Esophagus muscularis mucosa (tissue), 4 donors: ENCODE measurements at regions not wholly inside any gene's neighbourhood (a gene's known extent, or its start where the extent isn't known, plus 50 kb on each side); places are given as distances from the start of the nearest gene placed in this dataset.
"Not testable (repeated sequence)": the region's sequence is repeated elsewhere in the genome, so short reads cannot be mapped to it uniquely, and the experiment has no call there.

Experiments
- DNase-seq: peaks from one replicate; pipeline ENCODE4 v3.0.0-alpha.2; 2017; ENCODE audit errors: extremely low spot score
- H3K27ac ChIP-seq, 4 donors: fragments of 200-600 bp; sonication (generic); replicated peaks in 1 of 4; 1 replicate in 3 of 4; 2 replicates in 1 of 4; pipeline ENCODE4 v1.5.1; 2016 to 2019; ENCODE audit warnings: mild to moderate bottlenecking in 1 of 4
- H3K27me3 ChIP-seq, 4 donors: fragments of 200-600 bp; sonication (generic); one replicate each; pipeline versions ENCODE4 v1.5.1 to v1.6.0; 2016 to 2019
- H3K36me3 ChIP-seq, 4 donors: fragments of 200-600 bp; sonication (generic); one replicate each; pipeline ENCODE4 v1.5.1; 2016 to 2019
- H3K4me1 ChIP-seq, 4 donors: fragments of 200-600 bp; sonication (generic); one replicate each; pipeline ENCODE4 v1.5.1; 2016 to 2019
- H3K4me3 ChIP-seq, 4 donors: fragments of 200-600 bp; sonication (generic); 1 replicate in 2 of 4; 2 replicates in 2 of 4; pipeline ENCODE4 v1.5.1; 2016 to 2019; ENCODE audit warnings: mild to moderate bottlenecking in 4 of 4, moderate library complexity in 1 of 4
- H3K9me3 ChIP-seq, 4 donors: fragments of 200-600 bp; sonication (generic); 1 replicate in 3 of 4; 2 replicates in 1 of 4; pipeline ENCODE4 v1.5.1; 2016 to 2019
- CTCF ChIP-seq, 3 experiments: fragments of 200-600 bp in 2 of 3; fragments of 450-650 bp in 1 of 3; sonication (generic) in 2 of 3; IDR thresholded peaks; one replicate each; pipeline ENCODE4 v1.5.1; 2017 to 2019; ENCODE audit warnings: antibody characterized with exemption in 3 of 3, mild to moderate bottlenecking in 2 of 3, moderate library complexity in 1 of 3
- EP300 ChIP-seq: sonication (generic); formaldehyde crosslinking; IDR thresholded peaks from one replicate; pipeline ENCODE4 v1.6.1; 2017; ENCODE audit warnings: antibody characterized with exemption
- POLR2A ChIP-seq: fragments of 450-650 bp; IDR thresholded peaks from one replicate; pipeline ENCODE4 v1.6.1; 2017; ENCODE audit warnings: antibody characterized with exemption, moderate library complexity, mild to moderate bottlenecking, low read depth
- POLR2AphosphoS5 ChIP-seq, 2 donors: sonication (generic); formaldehyde crosslinking; IDR thresholded peaks; one replicate each; pipeline ENCODE4 v1.6.1; 2017; ENCODE audit warnings: antibody characterized with exemption in 2 of 2
- WGBS: methylation state at CpG from one replicate; pipeline ENCODE4 v1.1.5; 2018; 5-methylcytosine and 5-hydroxymethylcytosine counted together
- intact Hi-C: fragments of 100-400 bp; cut with DNase I; formaldehyde crosslinking; loops from one replicate; pipeline ENCODE4 v1.15.1; 2023

- intact Hi-C loops = no loop called here
- WGBS = 75% methylated on average over 1 of the region's 1 CpG
- Histone ChIP-seq H3K27ac (no peak overlapping the region), H3K9me3 (no peaks in the 10 kb centered on the region), H3K36me3 (no peaks in the 10 kb centered on the region), H3K4me3 (no peak overlapping the region), H3K27me3 (no peaks in the 10 kb centered on the region), H3K4me1 (no peaks in the 10 kb centered on the region)
- no peak for TF ChIP-seq POLR2A
- TF ChIP-seq POLR2AphosphoS5 (IDR thresholded peaks at IDR 0.05) = no peak
- no peak for TF ChIP-seq CTCF (IDR thresholded peaks at IDR 0.05)
- TF ChIP-seq EP300 = no peak
- DNase-seq = no peak
Observed at GRCh38 chr2:82954868-82955267, 1504.2 kb downstream of the SUCLG1 start.

GRCh38 chr2:82939211-82939610, 1519.9 kb downstream of the SUCLG1 start:
- Histone ChIP-seq H3K36me3 (no peaks in the 10 kb centered on the region), H3K9me3 (no peaks in the 10 kb centered on the region), H3K4me1 (no peaks in the 10 kb centered on the region), H3K27ac (no peak overlapping the region), H3K4me3 (no peak overlapping the region), H3K27me3 (no peaks in the 10 kb centered on the region)
- no peak for DNase-seq
- 95% methylated on average over 1 of the region's 1 CpG for WGBS
- no peak for TF ChIP-seq CTCF (IDR thresholded peaks at IDR 0.05)
- no peak for TF ChIP-seq POLR2A
- TF ChIP-seq EP300 = no peak
- no peak for TF ChIP-seq POLR2AphosphoS5 (IDR thresholded peaks at IDR 0.05)
- intact Hi-C loops = no loop called here

DNA sequence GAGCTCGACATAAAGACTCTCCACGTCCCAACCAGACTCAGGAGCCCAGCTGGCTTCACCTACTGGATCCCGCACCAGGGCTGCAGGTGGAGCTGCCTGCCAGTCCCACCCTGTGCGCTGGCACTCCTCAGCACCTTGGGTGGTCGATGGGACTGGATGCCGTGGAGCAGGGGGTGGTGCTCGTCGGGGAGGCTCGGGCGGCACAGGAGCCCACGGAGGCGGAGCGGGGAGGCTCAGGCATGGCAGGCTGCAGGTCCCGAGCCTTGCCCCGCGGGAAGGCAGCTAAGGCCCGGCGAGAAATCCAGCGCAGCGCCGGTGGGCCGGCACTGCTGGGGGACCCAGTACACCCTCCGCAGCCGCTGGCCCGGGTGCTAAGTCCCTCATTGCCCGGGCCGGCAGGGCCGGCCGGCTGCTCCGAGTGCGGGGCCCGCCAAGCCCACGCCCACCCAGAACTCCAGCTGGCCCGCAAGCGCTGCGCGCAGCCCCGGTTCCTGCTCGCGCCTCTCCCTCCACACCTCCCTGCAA, 1520.7 kb downstream of the SUCLG1 start:
- DNase-seq, H3K4me3 ChIP-seq, H3K27ac ChIP-seq, H3K36me3 ChIP-seq, intact Hi-C loops, H3K9me3 ChIP-seq, H3K27me3 ChIP-seq, H3K4me1 ChIP-seq: not testable (repeated sequence)
- WGBS = 96% methylated on average over 22 of the region's 40 CpGs

GRCh38 chr2:82913566-82913965, 1545.5 kb downstream of the SUCLG1 start:
- H3K4me1 ChIP-seq = no peaks in the 10 kb centered on the region
- intact Hi-C loops = no loop called here
- 87% methylated on average over 2 of the region's 2 CpGs for WGBS

GRCh38 chr2:82896117-82896516, 1563.0 kb downstream of the SUCLG1 start:
- Histone ChIP-seq H3K36me3 (no peaks in the 10 kb centered on the region), H3K4me1 (no peaks in the 10 kb centered on the region), H3K27me3 (no peaks in the 10 kb centered on the region), H3K27ac (no peak overlapping the region), H3K4me3 (no peak overlapping the region), H3K9me3 (no peaks in the 10 kb centered on the region)
- WGBS = 97% methylated on average over 6 of the region's 6 CpGs
- no peak for DNase-seq
- TF ChIP-seq EP300 = no peak
- intact Hi-C loops = no loop called here

More at GRCh38 chr2:82913566-82913965, 1545.5 kb downstream of the SUCLG1 start:
- Histone ChIP-seq H3K9me3 (peaks cover 0 to 11% (median 0%) of the 10 kb centered on the region in 4 donors), H3K27ac (no peak overlapping the region), H3K4me3 (no peak overlapping the region), H3K27me3 (no peaks in the 10 kb centered on the region), H3K36me3 (no peaks in the 10 kb centered on the region)
- TF ChIP-seq EP300 = no peak
- no peak for TF ChIP-seq CTCF (IDR thresholded peaks at IDR 0.05)
- no peak for TF ChIP-seq POLR2AphosphoS5 (IDR thresholded peaks at IDR 0.05)
- TF ChIP-seq POLR2A = no peak
- no peak for DNase-seq

- TF ChIP-seq POLR2AphosphoS5 (IDR thresholded peaks at IDR 0.05) (no peak), CTCF (IDR thresholded peaks at IDR 0.05) (no peak), POLR2A (no peak), EP300 (no peak)
- intact Hi-C loops = no loop called here
- no peaks in the 10 kb centered on the region for H3K9me3 ChIP-seq
- no peaks in the 10 kb centered on the region for H3K4me1 ChIP-seq
- no peaks in the 10 kb centered on the region for H3K27me3 ChIP-seq
- no peak overlapping the region for H3K4me3 ChIP-seq
- no peak for DNase-seq
- H3K27ac ChIP-seq = no peak overlapping the region
- 42% methylated on average over 2 of the region's 2 CpGs for WGBS
- no peaks in the 10 kb centered on the region for H3K36me3 ChIP-seq
Observed at GRCh38 chr2:82893190-82893589, 1565.9 kb downstream of the SUCLG1 start.
